CD4-positive, alpha-beta T cell treated with Interleukin-6 for 4 hours (primary cell): ENCODE measurements at regions not wholly inside any gene's neighbourhood (a gene's known extent, or its start where the extent isn't known, plus 50 kb on each side); places are given as distances from the start of the nearest gene placed in this dataset.
"Not testable (repeated sequence)": the region's sequence is repeated elsewhere in the genome, so short reads cannot be mapped to it uniquely, and the experiment has no call there.

Experiments
- DNase-seq: peaks from one replicate; pipeline ENCODE4 v3.0.0-alpha.2; 2020; ENCODE audit warnings: mixed read lengths

DNA sequence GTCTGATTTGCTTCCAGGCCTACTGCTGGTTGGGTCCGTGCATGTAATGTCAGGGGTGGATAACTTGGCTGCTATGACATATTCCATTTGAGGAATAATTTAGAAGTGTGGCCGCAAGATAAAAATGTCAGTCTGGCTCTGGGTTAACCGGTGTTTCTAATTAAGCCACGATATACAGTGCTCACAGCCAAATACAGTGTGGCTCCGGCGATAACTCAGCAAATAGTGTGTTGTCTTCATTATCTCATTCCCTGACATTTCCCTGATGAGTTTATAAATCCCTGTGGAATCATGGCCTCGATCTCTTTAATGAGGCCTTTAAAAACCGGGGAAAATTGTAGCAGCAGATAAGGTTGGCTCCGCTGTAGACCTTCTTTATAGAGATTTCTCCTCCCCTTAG is 1125.0 kb downstream of the TYW1 start:
- no peak for DNase-seq

DNA sequence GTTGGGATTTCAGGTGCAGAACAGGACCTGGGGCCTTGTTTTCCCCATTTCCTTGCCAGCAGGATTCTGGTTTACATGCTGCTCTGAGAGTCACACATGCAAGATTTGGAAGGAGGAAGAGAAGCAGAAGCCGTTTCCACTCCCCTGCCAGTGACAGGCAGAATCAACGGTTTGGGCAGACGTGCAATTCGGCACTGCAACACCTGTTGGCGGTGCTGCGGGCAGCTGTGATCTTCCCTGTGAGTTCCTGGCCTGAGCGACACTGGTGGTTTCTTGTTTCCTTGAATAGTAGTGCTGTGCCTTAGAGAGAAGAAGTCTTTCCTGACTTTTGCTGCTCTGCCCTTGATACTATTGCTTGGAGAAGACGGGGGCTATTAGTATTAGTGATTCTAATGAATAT is 1126.2 kb downstream of the TYW1 start:
- DNase-seq: no peak

DNA sequence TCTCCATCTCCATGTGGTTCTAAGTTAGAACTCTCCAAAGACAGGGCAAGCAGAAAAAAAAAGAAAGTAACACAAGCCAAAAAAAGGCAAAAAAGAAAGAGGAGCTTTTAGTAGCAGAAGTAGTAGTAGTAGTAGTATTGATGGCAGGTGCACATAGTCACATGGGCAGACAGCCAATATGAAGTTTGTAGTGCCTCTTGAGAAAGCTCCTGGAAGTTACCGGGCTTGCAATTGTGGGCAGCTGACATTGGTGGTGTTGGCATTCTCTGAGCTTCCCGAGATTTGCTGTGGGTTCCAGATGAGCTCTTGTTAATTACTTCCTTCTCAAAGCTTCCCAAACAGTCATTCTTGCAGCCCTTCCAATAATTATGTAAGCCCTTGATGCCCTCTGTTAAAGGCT is 1128.5 kb downstream of the TYW1 start:
- DNase-seq: no peak

- DNase-seq: no peak
Measured at GRCh38 chr7:68133045-68133444, 1136.4 kb downstream of the TYW1 start.

DNA sequence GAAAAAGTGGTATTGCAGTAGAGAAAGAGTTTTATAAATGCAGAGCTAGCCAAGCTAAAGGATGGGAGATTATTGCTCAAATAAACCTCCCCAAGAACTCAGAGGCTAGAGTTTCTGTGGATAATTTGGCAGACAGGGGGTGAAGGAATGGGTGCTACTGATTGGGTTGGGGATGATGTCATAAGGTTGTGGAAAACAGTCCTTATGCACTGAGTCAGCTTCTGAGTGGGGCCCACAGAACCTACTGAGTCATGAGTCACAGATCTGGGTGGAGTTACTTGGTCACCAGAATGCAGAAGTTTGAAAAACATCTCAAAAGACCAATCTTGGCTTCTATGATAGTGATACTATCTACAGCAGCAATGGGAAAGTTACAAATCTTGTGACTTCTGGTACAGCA is 1146.7 kb downstream of the TYW1 start:
- no peak for DNase-seq

GRCh38 chr7:68146983-68147382 is 1150.3 kb downstream of the TYW1 start:
- no peak for DNase-seq

- DNase-seq: no peak
Measured at GRCh38 chr7:68147614-68148238, 1151.1 kb downstream of the TYW1 start.

- no peak for DNase-seq
Measured at GRCh38 chr7:68148440-68148839, 1151.8 kb downstream of the TYW1 start.

DNA sequence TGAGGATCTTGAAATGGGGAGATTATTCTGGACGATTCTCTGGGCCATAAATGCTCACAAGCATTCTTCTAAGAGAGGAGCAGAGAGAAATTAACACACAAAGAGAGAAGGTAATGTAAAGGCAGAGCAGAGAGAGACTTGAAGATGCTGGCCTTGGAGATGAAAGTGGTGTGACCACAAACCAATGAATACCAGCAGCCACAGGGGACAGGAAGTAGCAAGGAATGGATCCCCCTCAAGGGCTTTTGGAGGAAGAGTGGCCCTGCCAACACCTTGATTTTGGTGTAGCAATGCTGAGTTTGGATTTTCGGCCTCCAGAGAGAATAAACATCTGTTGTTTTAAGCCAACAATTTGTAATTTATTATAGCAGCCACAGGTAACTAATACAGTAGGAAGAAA is 1155.6 kb downstream of the TYW1 start:
- DNase-seq: no peak

GRCh38 chr7:68155676-68156075 is 1159.0 kb downstream of the TYW1 start:
- no peak for DNase-seq

DNA sequence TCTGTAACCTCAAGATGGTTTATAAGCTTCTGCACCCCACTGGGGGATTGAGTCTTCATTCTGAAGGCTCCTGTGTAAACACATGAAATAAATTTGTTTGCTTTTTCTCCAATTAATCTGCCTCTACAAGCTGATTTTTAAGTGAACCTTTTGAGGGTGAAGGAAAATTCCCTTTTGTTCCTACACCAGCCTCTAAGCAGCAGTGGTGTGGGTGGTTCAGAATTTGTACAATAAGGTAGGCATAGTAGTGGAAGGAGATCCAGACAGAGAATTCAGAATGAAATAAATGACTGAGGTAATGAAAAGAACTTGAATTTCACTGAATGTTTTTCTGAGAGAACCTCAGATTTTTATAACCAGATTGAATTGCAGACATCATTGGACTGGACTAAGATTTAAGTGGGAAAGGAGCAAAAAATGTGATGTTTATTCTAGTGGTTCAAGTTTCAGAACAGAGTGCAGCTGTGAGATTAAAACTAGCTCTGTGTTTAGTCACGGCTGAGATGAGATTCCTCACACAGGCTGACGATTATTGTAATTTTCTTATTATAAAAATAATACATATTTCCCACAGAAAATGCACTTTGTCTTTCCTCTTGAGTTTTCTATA is 1162.2 kb downstream of the TYW1 start:
- no peak for DNase-seq

- no peak for DNase-seq
Measured at GRCh38 chr7:68162712-68163111, 1166.1 kb downstream of the TYW1 start.

DNA sequence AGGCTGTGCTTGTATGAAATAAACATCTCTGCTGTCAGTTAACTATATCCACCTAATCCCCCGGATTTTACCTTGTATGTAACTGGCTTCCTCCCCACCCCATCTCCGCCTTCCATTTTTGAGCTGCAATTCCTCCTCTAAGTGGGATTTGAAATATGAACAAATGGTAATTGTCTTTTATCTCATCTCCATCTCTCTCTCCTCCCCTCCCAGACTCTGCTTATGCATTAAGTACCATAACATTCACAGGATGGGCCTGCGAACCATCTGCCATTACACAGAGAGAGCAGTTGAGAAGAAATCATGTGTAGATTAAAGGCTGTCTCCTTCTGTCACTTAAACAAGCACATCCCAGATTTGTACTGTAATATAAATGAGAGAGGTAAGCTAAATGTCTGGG is 1169.9 kb downstream of the TYW1 start:
- DNase-seq: no peak

- DNase-seq: no peak
Measured at GRCh38 chr7:68173513-68173912, 1176.9 kb downstream of the TYW1 start.

GRCh38 chr7:68176974-68177373 is 1180.3 kb downstream of the TYW1 start:
- DNase-seq: no peak

DNA sequence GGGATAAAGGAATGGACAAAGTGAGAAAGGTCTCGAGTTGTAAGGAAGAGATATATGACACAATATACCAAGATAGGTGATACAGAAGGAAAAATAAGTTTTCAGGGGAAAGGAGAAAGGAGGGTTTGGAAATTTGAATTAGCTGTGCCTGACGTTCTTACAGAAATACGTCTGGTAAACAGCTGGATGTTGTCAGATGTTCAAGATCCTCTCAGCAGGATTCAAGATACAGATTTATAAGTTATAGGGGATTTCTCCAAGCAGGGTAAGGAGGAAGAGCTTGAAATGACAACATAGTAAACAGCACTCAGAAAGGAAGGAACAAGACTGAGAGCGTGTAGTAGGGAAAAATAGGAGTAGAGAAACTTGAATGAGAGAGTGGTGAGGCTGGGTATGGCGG is 1184.1 kb downstream of the TYW1 start:
- no peak for DNase-seq

- DNase-seq: no peak
Measured at GRCh38 chr7:68183176-68183575, 1186.5 kb downstream of the TYW1 start.

GRCh38 chr7:68185631-68186456 is 1189.2 kb downstream of the TYW1 start:
- DNase-seq: no peak

DNA sequence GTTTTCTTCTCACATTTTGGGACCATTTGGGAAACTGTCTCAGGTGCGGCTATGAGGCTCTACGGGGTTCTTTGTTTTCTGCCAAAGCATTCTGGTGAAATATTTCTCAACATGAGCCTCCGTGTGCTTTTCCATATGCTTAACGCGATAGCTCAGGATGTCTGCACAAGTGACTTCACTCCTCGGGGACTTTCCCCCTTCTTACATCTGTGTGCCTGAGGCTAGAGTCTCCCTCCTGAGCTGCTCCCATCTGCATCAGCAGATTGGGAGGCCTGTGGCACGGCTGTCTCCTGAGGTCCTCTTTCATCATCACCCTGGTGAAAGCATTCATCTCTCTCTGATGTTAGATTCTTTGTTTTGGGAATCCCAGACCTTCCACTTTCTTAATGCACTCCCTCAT is 1190.9 kb downstream of the TYW1 start:
- no peak for DNase-seq

- no peak for DNase-seq
Measured at GRCh38 chr7:68192941-68193340, 1196.3 kb downstream of the TYW1 start.

- not testable (repeated sequence) for DNase-seq
Measured at GRCh38 chr7:68195642-68196041, 1199.0 kb downstream of the TYW1 start.

DNA sequence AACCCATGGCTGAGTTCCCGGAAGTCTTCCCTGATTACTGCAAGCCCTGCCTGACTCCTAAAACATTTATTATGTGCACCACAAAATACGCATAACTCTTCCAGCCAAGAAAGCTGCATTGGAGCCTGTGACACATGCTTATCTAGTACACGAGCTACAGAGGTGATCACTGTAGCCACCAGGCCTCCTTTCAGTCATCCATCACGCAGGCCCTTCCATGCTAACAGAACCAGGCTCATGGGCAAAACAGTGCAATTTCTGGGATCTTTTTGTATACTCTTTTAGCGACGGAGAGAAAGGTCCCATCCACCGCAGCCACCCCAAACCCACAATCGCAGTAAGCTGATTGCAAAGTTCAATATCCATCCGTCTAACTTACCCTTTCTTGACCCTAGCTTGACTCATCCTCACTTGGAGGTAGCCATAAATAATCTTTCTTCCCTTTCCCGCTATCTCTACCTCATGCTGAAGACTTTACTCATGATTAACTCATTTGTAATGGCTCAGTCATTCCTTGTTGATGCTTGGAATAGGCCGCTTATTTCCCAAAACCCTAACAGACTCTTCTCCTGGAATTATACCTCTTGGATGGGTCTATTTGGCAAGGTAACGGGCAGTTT is 1203.5 kb downstream of the TYW1 start:
- no peak for DNase-seq

DNA sequence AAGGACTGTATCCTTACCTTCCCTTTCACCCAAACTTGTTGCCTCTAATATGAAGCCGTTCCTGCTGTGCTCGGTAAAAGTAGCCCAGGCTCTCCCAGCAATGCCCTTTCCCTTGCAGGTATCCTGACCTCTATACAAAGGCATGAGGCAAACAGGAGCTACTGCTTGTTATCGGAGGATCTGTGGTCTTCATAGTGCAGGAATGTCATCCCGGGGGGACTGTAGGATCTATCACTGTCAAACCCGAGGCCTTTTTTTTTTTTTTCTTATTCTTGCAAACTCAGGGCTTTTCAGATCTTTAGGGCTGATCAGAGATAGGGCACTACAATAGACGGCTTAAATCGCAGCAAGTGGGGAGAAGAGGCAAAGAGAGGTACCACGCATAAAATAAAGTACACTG is 1206.6 kb downstream of the TYW1 start:
- DNase-seq: no peak

GRCh38 chr7:68205826-68206225 is 1209.2 kb downstream of the TYW1 start:
- DNase-seq: no peak
